HEK293T (cell line): ENCODE measurements at regions not wholly inside any gene's neighbourhood (a gene's known extent, or its start where the extent isn't known, plus 50 kb on each side); places are given as distances from the start of the nearest gene placed in this dataset.

Experiments
- ARNT ChIP-seq: fragments of 450-650 bp; IDR thresholded peaks from 2 replicates; pipeline ENCODE4 v1.6.1; 2017; ENCODE audit warnings: mild to moderate bottlenecking
- CTBP1 ChIP-seq: fragments of 450-650 bp; IDR thresholded peaks from 2 replicates; pipeline ENCODE4 v1.6.1; 2016; ENCODE audit warnings: borderline replicate concordance
- ELF4 ChIP-seq: fragments of 450-650 bp; IDR thresholded peaks from 2 replicates; pipeline ENCODE4 v1.6.1; 2017; ENCODE audit warnings: antibody characterized with exemption
- FOXA1 ChIP-seq: fragments of 450-650 bp; IDR thresholded peaks from 2 replicates; pipeline ENCODE4 v1.6.1; 2016; ENCODE audit warnings: mild to moderate bottlenecking
- HDGF ChIP-seq: fragments of 450-650 bp; IDR thresholded peaks from 2 replicates; pipeline ENCODE4 v1.6.1; 2017; ENCODE audit warnings: antibody characterized with exemption, borderline replicate concordance
- NFRKB ChIP-seq: fragments of 450-650 bp; IDR thresholded peaks from 2 replicates; pipeline ENCODE4 v1.6.1; 2016; ENCODE audit warnings: mild to moderate bottlenecking, moderate library complexity
- SP1 ChIP-seq: fragments of 450-650 bp; IDR thresholded peaks from 2 replicates; pipeline ENCODE4 v1.6.1; 2017
- SUZ12 ChIP-seq: fragments of 450-650 bp; IDR thresholded peaks from 2 replicates; pipeline ENCODE4 v1.6.1; 2016; ENCODE audit warnings: mild to moderate bottlenecking
- TARDBP ChIP-seq: fragments of 450-650 bp; IDR thresholded peaks from 2 replicates; pipeline ENCODE4 v1.6.1; 2016
- TF ChIP-seq, protein P1 (sequence below): fragments of 450-650 bp; IDR thresholded peaks from 2 replicates; pipeline ENCODE4 v1.6.1; 2016

DNA sequence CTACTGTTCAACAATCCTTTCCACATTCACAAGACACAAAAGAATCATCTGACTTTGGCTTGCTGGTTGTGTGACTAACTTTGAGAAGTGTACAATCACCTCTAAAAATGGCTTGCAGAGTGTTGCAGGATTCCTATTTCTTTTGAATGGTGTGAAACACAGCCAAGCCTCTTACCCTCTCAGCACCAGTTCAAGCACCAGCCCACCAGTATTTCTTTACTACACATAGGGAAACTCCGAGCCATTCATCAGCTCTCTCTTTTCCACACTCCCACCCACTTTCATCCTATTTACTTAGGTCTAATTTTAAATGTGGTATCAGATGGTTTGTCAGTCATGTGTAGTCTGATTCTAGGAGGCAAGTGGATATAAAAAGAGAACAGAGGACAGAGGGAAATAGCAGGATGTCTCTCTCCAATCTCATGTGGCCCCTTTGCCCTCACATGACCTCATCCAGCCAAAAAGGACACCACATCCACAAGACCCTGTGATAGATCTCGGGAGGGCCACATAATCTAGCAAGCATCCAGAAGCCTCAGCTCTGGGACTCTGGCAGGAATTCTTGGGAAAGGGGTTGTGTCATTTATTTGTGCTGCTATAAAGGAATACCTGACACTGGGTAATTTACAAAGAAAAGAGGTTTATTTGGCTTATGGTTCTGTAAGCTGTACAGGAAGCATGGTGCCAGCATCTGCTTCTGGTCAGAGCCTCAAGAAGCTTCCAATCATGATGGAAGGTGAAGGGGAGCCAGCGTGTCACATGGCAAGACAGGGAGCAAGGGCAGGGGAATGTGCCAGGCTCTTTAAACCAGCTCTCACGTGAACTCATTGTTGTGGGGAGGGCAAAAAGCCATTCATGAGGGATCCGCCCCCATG lies 66.8 kb upstream of the NEBL start:
- TF ChIP-seq CTBP1 = no peak
- TF ChIP-seq ARNT = no peak
- TF ChIP-seq NFRKB = no peak
- TF ChIP-seq SUZ12 = no peak
- no peak for TF ChIP-seq ELF4
- no peak for TF ChIP-seq FOXA1
- no peak for TF ChIP-seq SP1
- TF ChIP-seq, protein P1, sequence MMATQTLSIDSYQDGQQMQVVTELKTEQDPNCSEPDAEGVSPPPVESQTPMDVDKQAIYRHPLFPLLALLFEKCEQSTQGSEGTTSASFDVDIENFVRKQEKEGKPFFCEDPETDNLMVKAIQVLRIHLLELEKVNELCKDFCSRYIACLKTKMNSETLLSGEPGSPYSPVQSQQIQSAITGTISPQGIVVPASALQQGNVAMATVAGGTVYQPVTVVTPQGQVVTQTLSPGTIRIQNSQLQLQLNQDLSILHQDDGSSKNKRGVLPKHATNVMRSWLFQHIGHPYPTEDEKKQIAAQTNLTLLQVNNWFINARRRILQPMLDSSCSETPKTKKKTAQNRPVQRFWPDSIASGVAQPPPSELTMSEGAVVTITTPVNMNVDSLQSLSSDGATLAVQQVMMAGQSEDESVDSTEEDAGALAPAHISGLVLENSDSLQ = no peak
- no peak for TF ChIP-seq TARDBP
- TF ChIP-seq HDGF = no peak
